C1 segment of cervical spinal cord (tissue), 14 donors: ENCODE measurements at regions not wholly inside any gene's neighbourhood (a gene's known extent, or its start where the extent isn't known, plus 50 kb on each side); places are given as distances from the start of the nearest gene placed in this dataset.
"Not testable (repeated sequence)": the region's sequence is repeated elsewhere in the genome, so short reads cannot be mapped to it uniquely, and the experiment has no call there.

ENCODE experiments used
- DNase-seq, 14 donors: peaks; one replicate each; lab custom pipeline; 2025; lab: John Stamatoyannopoulos, UW

GRCh38 chr9:90127923-90128322 is 514.7 kb downstream of the DIRAS2 start:
- DNase-seq: peak in 1 of 14 donors; percentile 41

DNA sequence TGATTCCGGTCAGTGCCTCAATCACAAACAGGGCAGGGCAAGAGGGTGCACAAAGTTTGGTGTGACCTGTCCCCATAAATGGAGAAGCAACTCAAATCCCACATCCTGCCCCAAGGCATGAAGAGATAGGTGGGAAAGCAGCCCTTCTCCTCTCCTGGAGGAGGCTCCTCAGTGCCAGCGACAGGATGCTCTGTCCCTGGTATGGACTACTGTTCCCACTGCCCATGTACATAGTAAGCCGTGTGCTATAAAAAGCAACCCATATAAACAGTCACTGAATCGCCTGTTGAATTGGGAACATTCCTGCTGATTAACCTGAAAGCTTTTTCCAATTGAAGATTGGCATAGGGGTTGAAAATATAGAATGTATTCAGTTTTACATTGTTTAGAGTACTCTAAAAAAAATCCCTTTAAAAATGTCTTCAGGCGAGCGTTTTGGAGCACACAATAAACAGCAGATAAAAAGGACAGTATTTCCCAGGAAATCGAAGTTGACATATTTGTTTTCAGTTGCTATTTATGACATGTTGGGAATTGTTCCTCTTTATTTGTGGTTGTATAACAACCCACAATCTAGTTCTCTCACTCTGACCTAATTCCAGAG is 513.9 kb downstream of the DIRAS2 start:
- DNase-seq: peak in 1 of 14 donors; percentile 54

DNA sequence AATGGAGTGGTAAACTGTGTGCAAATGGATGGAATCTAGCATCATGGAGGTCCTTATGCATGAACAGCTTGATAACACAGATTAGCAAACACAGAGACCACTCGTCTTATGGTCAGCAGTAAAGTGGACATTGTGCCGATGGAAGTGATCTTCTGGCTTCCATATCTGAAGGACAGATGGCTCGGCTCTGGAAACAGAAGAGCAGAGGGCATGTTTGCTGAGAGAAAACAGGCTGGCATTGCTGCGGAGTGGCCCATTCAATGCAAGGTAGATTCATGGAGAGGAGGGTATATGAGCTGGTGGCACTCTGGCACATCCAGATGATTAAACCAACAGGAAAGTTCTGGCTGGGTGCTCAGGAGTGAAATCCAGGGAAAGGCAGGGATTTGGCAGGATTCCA is 513.2 kb downstream of the DIRAS2 start:
- DNase-seq: peak in 1 of 14 donors; percentile 82

DNA sequence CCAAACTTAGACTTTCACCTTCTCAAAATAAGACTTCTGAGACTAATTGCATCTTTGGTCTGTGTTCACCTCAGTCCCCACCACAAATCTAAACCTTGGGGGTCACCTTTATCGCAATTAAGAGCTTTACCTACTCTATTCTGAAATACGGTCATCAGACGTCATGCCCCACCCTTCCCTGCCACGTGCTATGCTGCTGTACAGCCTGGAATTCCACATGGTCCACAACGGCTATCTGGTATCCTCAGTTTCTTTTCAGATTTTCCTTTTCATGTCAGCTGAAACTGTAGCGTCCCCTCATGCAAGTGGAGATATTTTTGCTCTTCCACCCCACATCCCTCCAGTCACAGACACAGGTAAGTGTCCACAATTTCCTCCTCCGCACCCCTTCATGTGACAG is 511.1 kb downstream of the DIRAS2 start:
- no peak for DNase-seq

GRCh38 chr9:90132866-90133265 is 509.8 kb downstream of the DIRAS2 start:
- DNase-seq: no peak

DNA sequence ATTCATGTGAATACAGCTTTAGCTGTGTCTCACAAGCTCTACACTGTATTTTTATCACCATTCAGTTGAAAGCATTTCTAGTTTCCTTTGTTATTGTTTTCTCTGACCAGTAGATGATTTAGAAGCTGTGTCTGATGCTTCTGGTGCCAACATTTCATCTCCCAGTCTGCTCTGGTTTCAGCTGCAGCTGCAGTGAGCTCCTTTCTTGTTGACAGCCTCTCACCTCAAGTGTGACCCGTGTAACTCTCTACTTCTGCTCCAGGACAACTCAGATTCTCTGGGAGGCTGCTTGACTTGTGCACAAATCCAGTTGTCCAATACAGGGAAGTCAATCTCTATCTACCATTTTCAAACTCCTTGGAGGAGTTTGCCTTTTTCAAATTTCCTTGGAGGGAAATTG is 504.8 kb downstream of the DIRAS2 start:
- no peak for DNase-seq

- DNase-seq: no peak
These were observed 502.3 kb downstream of the DIRAS2 start for GRCh38 chr9:90140131-90140818.

GRCh38 chr9:90141723-90142122 is 500.9 kb downstream of the DIRAS2 start:
- no peak for DNase-seq

- DNase-seq: peak in 1 of 14 donors; percentile 3
These were observed 500.0 kb downstream of the DIRAS2 start for GRCh38 chr9:90142580-90142979.

GRCh38 chr9:90147426-90147825 is 495.2 kb downstream of the DIRAS2 start:
- DNase-seq: no peak

- DNase-seq: no peak
These were observed 486.3 kb downstream of the DIRAS2 start for GRCh38 chr9:90156318-90156717.

DNA sequence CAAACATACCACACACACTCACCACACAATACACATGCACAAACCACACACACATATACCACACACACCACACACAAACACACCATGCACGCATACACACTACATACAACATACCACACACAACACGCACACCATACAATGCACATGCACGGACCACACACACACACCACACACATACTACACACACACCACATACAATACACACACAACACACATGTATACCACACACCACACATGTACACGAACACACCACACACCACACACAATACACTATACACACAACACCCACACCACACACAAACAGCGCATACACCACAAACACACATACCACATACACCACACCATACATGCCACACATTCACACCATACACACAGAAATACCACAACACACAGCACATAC is 480.3 kb downstream of the DIRAS2 start:
- no peak for DNase-seq

- no peak for DNase-seq
These were observed 479.8 kb downstream of the DIRAS2 start for GRCh38 chr9:90162819-90163218.

DNA sequence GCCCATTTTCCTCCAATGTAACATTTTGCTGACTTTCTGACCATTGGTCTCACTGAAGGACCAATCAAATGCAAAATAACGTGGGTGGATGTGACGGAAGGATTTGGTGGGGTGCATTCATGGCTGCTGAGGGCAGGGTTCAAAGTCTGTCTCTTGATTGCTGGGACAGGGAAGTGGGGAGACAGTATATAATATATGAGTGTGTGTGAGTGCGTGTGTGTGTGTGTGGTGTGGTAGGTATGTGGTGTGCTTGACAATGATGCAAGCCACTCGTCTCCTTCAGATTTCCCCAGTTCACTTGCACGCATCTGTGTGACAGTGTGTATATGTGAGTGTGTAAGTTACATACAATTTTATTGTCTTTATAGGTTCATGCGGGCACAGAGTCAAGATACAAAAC is 477.3 kb downstream of the DIRAS2 start:
- DNase-seq: no peak

DNA sequence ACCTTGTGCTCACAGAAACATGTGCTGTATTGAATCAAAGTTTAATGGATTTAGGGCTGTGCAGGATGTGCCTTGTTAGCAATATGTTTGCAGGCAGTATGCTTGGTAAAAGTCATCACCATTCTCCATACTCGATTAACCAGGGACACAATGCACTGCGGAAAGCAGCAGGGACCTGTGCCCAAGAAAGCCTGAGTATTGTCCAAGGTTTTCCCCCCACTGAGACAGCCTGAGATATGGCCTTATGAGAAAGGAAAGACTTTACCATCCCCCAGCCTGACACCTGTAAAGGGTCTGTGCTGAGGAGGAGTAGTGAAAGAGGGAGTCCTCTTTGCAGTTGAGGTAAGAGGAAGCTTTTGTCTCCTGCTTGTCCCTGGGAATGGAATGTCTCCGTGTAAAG is 476.2 kb downstream of the DIRAS2 start:
- DNase-seq: not testable (repeated sequence)

GRCh38 chr9:90167914-90168313 is 474.7 kb downstream of the DIRAS2 start:
- DNase-seq: no peak

GRCh38 chr9:90169490-90169889 is 473.1 kb downstream of the DIRAS2 start:
- DNase-seq: no peak

DNA sequence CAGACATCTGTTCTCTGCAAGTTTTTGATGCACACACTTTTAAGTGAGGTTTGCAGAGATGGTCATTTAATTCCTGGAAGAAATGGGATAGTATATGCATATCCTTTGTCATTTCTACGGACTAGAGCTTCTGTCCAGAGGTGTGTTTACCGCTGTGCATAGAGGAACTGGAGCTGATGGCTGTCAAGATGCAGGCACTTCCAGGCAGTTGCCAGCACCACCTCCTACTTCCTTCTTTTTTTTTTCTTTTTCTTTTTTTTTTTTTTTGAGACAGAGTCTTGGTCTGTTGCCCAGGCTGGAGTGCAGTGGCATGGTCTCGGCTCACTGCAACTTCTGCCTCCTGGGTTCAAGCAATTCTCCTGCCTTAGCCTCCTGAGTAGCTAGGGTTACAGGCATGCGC is 468.7 kb downstream of the DIRAS2 start:
- not testable (repeated sequence) for DNase-seq

- DNase-seq: not testable (repeated sequence)
These were observed 468.3 kb downstream of the DIRAS2 start for GRCh38 chr9:90174346-90174745.

DNA sequence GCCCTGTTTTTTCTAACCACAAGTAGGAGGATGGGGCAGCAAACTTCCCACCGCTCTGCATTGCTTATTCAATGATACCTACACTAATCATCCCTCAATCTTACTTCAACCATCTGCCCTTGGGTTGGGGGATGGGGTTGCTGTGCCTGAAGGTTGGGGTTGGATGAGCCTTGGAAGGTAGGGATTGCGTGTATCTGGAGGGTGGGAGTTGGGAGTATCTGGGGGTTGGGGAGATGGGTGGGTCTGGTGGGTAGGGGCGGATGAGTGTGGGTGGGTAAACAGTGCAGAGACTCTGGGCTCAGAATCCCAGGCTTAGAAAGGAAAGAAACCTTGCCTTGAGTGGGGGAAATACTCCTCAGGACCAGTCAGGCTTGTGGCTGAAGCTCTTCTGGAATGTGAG is 467.4 kb downstream of the DIRAS2 start:
- no peak for DNase-seq

GRCh38 chr9:90175865-90176264 is 466.8 kb downstream of the DIRAS2 start:
- DNase-seq: no peak

DNA sequence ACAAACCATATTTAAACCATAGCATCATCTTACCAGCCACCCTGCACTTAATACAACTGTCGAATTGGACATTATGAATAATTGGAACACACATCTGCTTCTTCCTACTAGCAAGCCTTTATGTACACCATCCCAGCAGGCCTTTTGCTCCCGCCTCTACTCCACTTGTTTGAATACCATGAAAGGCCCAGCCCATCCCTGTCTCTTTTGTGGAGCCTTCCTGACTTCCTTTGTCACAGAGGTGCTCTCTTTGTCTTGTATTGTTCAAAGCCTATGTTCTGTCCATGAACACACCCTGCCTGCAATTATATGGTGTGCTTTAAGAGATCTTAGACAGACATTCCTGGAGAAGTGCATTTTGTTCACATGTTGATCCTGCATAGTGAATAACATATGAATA is 465.7 kb downstream of the DIRAS2 start:
- no peak for DNase-seq

- DNase-seq: no peak
These were observed 462.2 kb downstream of the DIRAS2 start for GRCh38 chr9:90180381-90180780.

GRCh38 chr9:90188656-90189055 is 454.0 kb downstream of the DIRAS2 start:
- DNase-seq: no peak
